Activated T-cell treated with anti-CD3 and anti-CD28 coated beads for 4 hours (primary cell): ENCODE measurements at regions not wholly inside any gene's neighbourhood (a gene's known extent, or its start where the extent isn't known, plus 50 kb on each side); places are given as distances from the start of the nearest gene placed in this dataset.

Experiments used
- DNase-seq: peaks from one replicate; pipeline ENCODE4 v3.0.0-alpha.2; 2020

GRCh38 chr3:18027161-18027939, 284.9 kb upstream of the TBC1D5 start:
- DNase-seq: no peak

DNA sequence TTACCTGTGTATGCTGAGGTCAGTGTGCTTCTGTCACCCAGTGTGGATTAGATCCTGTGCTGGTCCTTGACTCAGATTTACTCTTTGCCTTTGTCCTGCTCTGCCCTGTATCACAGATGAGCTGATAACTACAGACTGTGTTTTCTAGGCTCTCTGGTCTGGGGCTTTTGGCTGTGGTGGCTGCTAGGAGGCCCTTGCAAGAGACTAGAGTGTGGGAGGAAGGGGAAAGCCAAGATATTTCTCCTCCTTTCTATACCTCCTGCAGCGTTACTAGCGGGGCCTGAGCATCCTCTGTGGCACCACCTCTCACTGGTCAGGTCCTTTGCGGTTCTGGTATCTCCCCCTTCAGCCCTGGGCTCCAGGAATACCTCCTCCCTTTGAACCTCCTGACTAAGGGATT, 282.3 kb upstream of the TBC1D5 start:
- DNase-seq: no peak

GRCh38 chr3:18019161-18019495, 276.7 kb upstream of the TBC1D5 start:
- DNase-seq: no peak

- no peak for DNase-seq
Measured at GRCh38 chr3:18018491-18019160, 276.2 kb upstream of the TBC1D5 start.

DNA sequence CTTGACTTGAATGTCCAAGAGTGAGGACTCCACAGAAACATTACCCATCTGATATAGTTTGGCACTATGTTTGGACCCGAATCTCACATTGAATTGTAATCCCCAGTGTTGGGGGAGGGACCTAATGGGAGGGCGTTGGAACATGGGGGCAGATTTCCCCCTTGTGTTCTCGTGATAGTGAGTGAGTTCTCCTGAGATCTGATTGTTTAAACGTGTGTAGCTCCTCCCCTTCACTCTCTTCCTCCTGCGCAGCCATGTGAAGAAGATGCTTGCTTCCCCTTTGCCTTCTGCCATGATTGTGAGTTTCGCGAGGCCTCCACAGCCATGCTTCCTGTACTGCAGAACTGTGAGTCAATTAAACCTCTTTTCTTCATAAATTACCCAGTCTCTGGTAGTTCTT, 273.9 kb upstream of the TBC1D5 start:
- DNase-seq: no peak

DNA sequence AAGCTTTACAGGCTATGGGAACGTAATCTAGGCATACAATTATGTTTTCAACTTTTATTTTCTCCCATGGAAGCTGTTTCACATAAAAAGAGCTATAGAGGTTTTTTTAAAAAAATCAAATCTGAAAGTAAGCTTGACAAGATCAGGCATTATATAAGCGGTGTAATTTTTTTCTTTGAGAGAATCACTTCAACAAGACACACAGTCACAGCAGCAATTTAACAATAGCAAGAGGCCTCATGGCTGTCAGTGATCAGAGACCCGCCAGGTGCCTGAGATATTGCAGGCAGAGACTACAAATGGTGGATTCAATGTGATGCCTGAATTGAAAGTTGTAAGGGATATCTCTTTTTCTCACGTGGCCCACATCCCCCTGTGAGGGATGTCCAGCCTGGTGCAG, 270.5 kb upstream of the TBC1D5 start:
- no peak for DNase-seq

- no peak for DNase-seq
Measured at GRCh38 chr3:18012436-18012835, 270.0 kb upstream of the TBC1D5 start.

GRCh38 chr3:18011387-18011786, 269.0 kb upstream of the TBC1D5 start:
- no peak for DNase-seq

GRCh38 chr3:18010001-18010400, 267.6 kb upstream of the TBC1D5 start:
- no peak for DNase-seq

DNA sequence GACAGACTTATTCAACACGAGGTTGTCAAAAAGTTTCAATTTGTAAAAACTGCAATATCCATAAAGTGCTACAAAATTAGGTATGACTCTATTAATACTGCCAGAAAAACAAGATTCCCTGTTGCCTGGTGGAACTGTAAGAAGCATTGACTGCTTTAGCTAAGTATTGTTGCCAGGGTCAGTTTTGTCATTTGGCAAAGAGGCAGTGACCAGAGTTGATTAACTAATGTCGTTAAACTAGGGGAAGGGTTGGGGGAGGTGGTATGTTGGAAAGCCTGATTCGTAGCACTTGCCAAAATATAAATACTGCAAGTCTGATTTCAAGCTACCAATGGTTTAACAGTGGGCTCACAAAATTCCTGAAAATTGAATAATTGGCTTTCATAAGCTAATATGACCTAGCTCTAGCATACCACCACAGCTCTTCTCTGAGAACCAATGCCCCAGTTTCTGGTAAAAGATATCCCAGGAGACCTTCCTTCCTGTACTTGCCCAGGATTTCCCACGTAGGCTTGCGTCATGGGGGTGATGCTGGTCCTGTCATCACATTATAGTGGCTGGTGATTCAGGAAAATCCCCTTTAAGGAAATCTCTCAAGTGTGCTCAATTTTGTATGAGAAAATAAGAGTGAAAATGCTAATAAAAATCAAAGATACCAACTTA, 266.4 kb upstream of the TBC1D5 start:
- no peak for DNase-seq

- DNase-seq: no peak
Measured at GRCh38 chr3:18007980-18008379, 265.5 kb upstream of the TBC1D5 start.

DNA sequence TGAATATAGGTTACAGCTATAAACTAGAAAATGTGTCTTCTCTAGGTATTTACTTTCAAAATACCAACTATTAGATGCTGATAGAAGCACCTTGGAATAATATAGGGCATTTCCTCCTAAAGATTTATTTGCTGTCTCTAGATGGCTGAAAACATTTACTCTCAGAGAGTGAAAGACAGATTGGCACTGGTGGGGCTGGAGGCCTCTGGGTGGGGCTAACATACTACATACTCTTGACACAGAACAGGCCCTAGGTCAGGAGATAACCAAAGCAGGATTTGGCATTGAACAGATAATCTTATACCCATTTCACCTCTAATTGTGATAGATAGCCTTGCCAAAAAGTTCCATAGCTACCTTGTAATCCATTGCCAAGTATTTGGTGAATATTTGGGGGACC, 253.3 kb upstream of the TBC1D5 start:
- no peak for DNase-seq

- DNase-seq: no peak
Measured at GRCh38 chr3:17994167-17994566, 251.7 kb upstream of the TBC1D5 start.

GRCh38 chr3:17990390-17990789, 248.0 kb upstream of the TBC1D5 start:
- no peak for DNase-seq

GRCh38 chr3:17986348-17986816, 244.0 kb upstream of the TBC1D5 start:
- no peak for DNase-seq

GRCh38 chr3:17985658-17986347, 243.4 kb upstream of the TBC1D5 start:
- no peak for DNase-seq

DNA sequence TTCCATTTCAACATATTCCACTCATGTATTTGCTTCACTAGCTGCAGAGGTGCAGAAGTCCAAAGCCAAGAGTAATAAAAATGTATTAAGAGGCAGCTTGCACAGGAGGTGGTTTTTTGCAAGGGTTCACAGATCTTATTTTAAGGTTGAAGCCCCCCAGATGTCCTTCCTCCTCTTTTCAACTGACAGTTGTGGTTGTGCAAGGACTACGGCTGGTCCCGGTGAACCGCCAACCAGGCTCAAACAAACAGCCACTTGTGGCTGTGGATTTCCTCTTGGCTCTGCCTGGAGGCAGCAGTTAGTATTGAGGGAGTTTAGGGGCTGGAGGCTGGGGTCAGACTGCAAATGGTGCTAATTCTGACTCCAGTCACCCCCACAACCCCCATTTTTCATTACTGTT, 240.7 kb upstream of the TBC1D5 start:
- no peak for DNase-seq

GRCh38 chr3:17982211-17982880, 239.9 kb upstream of the TBC1D5 start:
- no peak for DNase-seq

DNA sequence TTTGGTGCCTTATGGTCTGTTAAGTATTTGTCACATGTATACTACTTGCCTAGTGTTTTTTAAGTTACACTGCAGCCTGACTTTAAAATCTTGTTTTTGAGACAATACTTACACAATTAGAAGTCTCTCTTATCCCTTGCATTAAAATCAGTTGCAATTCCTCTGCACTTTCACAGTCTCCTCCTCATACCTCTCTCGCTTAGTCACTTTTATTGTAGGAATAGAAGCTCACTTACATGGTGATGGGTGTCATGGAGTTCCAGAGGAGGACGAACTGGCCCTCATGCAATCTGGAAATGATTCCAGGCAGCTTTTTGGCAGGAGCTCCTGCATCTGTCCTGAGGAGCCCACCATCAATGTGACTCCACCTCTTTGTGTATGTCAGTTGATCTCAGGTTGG, 238.4 kb upstream of the TBC1D5 start:
- no peak for DNase-seq

GRCh38 chr3:17979911-17980310, 237.5 kb upstream of the TBC1D5 start:
- DNase-seq: no peak

- no peak for DNase-seq
Measured at GRCh38 chr3:17979252-17979651, 236.8 kb upstream of the TBC1D5 start.

GRCh38 chr3:17974206-17974841, 231.9 kb upstream of the TBC1D5 start:
- DNase-seq: no peak
